ENCODE measurements at regions not wholly inside any gene's neighbourhood (a gene's known extent, or its start where the extent isn't known, plus 50 kb on each side); places are given as distances from the start of the nearest gene placed in this dataset.

- no peak for DNase-seq (ENCODE audit: low read depth)
Observed at GRCh38 chr6:23021487-23021886, 452.1 kb downstream of the HDGFL1 start.

- no peak for DNase-seq (ENCODE audit: low read depth)
Observed at GRCh38 chr6:23027281-23027680, 457.9 kb downstream of the HDGFL1 start.

DNA sequence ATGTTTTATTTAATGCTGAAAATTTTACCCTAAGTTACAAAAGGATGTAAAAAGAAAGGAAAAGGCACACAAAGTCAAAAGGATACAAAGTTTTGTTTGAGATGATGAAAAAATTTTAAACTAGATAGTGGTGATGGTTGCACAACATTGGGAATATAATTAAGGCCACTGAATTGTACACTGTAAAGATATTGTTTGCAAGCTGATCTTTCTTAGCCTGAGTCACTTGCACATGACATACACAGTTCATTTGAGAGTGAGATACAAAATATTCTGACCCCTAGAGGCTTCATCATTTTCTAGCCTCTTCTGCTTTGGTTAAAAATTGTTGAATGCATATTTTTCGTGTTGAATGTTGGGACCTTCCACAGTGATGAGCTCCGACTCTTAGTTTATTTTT is 462.6 kb downstream of the HDGFL1 start:
- no peak for DNase-seq (ENCODE audit: low read depth)

DNA sequence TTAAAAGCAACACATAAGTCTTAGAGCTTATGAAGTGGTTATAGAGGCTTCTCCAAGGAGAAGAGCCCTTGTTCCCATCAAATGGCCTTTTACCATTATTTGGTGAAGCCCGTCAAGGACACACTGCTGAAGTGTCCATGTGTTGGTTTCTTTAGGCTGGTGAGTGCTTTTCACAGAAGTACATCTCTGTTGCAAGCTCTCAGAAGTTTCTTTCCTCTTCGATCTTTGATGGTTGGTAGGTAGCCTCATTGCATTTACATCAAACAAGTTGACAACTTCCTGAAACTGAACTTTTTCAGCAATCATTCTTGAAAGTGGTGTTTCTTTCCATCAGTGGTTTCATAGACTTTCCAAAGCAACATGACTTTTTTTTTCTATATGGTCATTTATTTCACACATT is 465.6 kb downstream of the HDGFL1 start:
- DNase-seq (ENCODE audit: low read depth), result no peak

- DNase-seq (ENCODE audit: low read depth), result no peak
Observed at GRCh38 chr6:23036406-23036983, 467.1 kb downstream of the HDGFL1 start.

- DNase-seq (ENCODE audit: low read depth), result no peak
Observed at GRCh38 chr6:23040899-23041298, 471.5 kb downstream of the HDGFL1 start.

GRCh38 chr6:23045280-23045679 is 475.9 kb downstream of the HDGFL1 start:
- DNase-seq (ENCODE audit: low read depth), result no peak

DNA sequence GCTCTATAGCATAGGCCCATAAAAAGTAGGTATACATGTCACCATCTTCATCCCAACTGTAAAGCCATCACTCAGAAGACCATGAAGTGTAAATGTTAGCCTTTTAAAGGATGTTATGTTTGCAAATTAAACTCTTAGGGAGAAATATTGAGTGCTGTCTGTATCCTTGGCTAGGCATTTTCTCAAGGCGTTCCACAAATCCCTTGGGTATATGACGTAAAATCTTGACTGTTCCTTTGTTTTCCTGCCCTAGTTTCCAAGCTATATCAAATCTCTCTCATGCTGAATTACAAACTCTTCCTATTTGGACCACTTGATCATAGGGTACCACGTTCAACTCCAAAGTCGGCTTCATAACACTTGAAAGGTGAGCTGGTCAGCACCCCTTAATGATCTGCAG is 486.2 kb downstream of the HDGFL1 start:
- no peak for DNase-seq (ENCODE audit: low read depth)

- DNase-seq (ENCODE audit: low read depth), result no peak
Observed at GRCh38 chr6:23073821-23074220, 504.5 kb downstream of the HDGFL1 start.

DNA sequence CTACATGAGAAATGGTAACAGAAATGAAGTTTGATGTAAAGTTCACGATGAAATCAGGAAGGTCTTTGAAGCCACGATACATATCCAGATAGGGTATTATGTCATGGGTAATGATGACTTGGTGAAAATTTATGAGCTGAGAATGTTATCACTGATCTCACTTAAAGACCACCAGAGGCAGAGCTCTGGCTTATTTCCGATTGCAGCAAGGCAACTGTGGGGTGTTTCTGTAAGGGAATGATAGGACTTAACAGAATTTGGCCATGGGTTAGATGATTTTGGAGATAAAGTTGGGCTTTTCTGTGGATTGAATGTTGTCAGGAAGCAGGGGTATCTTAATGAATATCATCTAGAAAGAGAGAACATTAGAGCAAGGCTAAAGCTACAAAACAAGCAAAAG is 508.4 kb downstream of the HDGFL1 start:
- peak; percentile 90 for DNase-seq (ENCODE audit: low read depth)

DNA sequence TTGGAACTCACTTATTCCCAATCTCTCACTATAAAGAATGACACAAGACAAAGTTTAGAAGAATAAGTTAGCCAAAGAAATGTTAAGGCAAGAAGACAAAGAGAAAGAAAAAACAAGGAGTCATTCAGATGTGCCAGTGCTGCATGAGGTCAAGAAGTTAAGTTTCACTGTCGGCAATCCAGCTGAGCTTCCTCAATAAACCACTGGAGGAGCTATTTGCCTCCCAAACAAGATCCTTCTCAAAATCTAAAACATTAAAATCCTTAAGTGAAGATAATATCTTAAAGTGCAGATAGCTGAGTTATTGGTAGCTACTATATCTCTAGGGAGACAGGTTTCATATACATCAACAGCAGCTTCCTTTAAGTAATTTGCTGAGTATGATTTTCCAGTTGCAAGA is 512.3 kb downstream of the HDGFL1 start:
- DNase-seq (ENCODE audit: low read depth), result no peak

DNA sequence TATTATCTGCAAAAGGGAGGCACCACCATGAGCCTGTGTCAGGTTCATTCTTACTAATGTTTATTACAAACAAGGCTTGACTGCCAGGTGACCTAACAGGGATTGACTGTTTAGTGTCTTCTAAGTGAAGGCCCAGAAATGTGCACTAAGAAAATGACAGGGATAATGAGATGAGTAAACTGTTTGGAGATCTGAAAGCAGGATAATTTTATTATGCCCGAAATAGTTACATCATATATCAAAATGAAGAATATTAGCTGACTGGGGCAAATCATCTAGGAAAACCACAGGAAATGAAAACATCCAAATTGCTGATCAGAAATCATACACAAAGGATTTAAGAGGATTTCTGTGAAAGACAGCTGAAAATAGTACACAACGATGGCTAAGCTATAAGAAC is 516.7 kb downstream of the HDGFL1 start:
- no peak for DNase-seq (ENCODE audit: low read depth)

- no peak for DNase-seq (ENCODE audit: low read depth)
Observed at GRCh38 chr6:23087471-23087870, 518.1 kb downstream of the HDGFL1 start.

GRCh38 chr6:23088761-23089160 is 519.4 kb downstream of the HDGFL1 start:
- no peak for DNase-seq (ENCODE audit: low read depth)

DNA sequence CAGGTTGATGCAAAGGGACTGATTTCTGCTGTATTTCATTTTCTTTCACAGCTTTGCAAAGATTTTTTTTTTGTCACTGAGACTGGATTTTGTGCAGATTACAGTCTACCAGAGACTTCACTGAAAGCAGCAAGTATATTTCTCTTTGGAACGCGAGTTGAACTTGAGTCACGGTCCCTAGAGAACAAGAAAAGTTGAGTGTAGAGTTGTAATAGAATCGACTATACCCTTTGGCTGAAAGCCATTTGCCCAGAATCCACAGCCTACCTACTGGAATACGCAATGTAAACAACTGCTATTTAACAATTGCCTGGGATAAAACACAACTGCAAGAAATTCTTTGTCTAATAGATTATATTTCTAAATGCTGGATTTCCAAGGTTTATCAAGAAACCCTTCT is 520.6 kb downstream of the HDGFL1 start:
- DNase-seq (ENCODE audit: low read depth), result no peak

DNA sequence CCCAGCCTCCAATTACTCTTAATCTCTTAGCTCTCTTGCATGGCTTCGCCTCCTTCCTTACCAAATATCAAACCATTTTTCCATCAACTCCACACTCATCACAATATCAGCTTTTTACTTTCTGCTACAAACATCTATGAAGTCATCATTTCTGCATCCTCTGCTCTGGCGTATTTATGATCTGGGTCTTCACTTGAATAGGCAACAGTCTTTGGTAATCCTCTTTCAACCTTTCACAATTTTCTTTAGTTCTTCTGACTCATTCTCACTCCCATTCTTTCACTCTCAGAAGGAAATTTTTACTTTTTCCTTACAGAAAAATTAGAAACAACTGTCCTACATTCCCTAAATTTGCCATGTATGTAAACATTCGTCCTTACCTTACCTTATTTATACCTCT is 522.4 kb downstream of the HDGFL1 start:
- DNase-seq (ENCODE audit: low read depth), result no peak

GRCh38 chr6:23096876-23097275 is 527.5 kb downstream of the HDGFL1 start:
- no peak for DNase-seq (ENCODE audit: low read depth)

GRCh38 chr6:23097566-23097965 is 528.2 kb downstream of the HDGFL1 start:
- no peak for DNase-seq (ENCODE audit: low read depth)

GRCh38 chr6:23106951-23107350 is 537.6 kb downstream of the HDGFL1 start:
- no peak for DNase-seq (ENCODE audit: low read depth)

DNA sequence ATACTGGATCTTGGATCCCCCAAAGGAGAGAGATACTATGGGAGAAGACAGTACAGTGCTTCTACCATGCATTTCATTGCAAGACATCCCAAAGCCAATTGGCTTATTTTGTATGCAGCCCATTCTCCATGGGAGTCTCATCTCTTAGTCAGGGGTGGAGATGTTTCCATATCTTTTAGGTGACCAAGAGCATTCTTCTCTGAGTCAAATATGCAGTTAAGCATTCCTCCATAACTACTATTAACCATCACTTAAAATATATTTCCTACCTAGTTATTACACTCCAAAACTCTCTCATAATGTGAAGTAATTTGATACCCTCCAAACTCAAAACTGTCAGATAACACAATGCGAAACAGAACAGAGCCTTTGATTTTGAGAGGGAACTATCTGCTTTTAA is 542.6 kb downstream of the HDGFL1 start:
- no peak for DNase-seq (ENCODE audit: low read depth)

DNA sequence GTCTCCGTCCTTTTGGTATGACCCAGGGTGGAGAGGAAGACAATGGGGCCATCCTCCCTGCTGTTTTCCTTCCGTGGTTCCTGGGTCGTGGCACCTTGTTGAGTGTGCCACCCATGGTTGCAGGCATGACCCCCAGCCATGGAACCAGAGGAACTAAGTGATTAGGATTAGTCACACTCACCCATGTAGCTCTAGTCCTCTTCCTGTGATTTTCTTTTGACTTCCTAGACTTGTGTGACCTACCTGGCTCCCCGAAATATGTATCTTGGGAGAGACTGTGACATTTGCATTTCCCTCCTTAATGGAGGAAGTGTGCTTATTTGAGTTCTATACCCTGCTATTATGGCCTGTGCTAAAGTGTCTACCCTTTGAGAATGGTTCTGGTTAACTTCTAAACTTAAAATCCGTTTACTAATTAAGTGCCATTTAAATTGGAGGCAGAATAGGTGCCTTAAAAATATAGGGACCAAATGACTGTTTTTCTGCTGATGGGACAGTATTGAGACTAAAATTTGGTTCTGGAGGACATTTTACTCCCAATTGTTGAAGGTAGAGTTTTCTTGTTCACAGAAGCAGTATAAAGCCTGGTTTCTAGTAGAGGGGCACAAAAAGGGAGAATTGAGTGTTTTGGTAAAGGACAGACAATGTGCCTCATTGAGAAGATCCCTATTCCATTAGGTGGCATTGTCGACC is 545.6 kb downstream of the HDGFL1 start:
- no peak for DNase-seq (ENCODE audit: low read depth)

GRCh38 chr6:23137611-23138010 is 568.2 kb downstream of the HDGFL1 start:
- no peak for DNase-seq (ENCODE audit: low read depth)

GRCh38 chr6:23140871-23141270 is 571.5 kb downstream of the HDGFL1 start:
- no peak for DNase-seq (ENCODE audit: low read depth)

GRCh38 chr6:23145781-23146180 is 576.4 kb downstream of the HDGFL1 start:
- DNase-seq (ENCODE audit: low read depth), result no peak

Measured in CMK (cell line).